ENCODE measurements at regions not wholly inside any gene's neighbourhood (a gene's known extent, or its start where the extent isn't known, plus 50 kb on each side); places are given as distances from the start of the nearest gene placed in this dataset.

GRCh38 chr1:222107267-222107666 lies 365.4 kb upstream of the DUSP10 start:
- Histone ChIP-seq H2AFZ (ENCODE audit: low read length) (no peak overlapping the region), H3K9me3 (ENCODE audit: insufficient read depth, low read depth, low read length) (no peaks in the 10 kb centered on the region), H3K4me3 (ENCODE audit: low read length, poor library complexity, severe bottlenecking) (no peak overlapping the region), H3K79me2 (ENCODE audit: insufficient read depth, low read length) (no peaks in the 10 kb centered on the region), H3K36me3 (ENCODE audit: insufficient read depth, low read length) (no peaks in the 10 kb centered on the region), H3K9ac (ENCODE audit: low read depth, low read length, poor library complexity, severe bottlenecking) (no peak overlapping the region), H3K4me1 (ENCODE audit: insufficient read depth, low read length, poor library complexity, severe bottlenecking) (peaks cover 4% of the 10 kb centered on the region), H3K9me2 (replicated peaks; ENCODE audit: low read depth, low read length) (no peaks in the 10 kb centered on the region), H3K27me3 (ENCODE audit: insufficient read depth, low read length, poor library complexity, severe bottlenecking) (no peaks in the 10 kb centered on the region), H3F3A (ENCODE audit: low read depth) (no peaks in the 10 kb centered on the region), H4K20me1 (ENCODE audit: insufficient read depth, low read length, poor library complexity, severe bottlenecking) (no peaks in the 10 kb centered on the region), H3K4me2 (ENCODE audit: low read depth, low read length, poor library complexity, severe bottlenecking) (no peak overlapping the region)
- no peak for TF ChIP-seq CTCF (conservative IDR thresholded peaks at IDR 0.05; ENCODE audit: low read length)
- TF ChIP-seq EZH2phosphoT487 (IDR thresholded peaks at IDR 0.05; ENCODE audit: borderline replicate concordance) = no peak

- TF ChIP-seq EZH2phosphoT487 (IDR thresholded peaks at IDR 0.05; ENCODE audit: borderline replicate concordance) (no peak), CTCF (conservative IDR thresholded peaks at IDR 0.05; ENCODE audit: low read length) (no peak)
- no peak overlapping the region for H2AFZ ChIP-seq (ENCODE audit: low read length)
- no peaks in the 10 kb centered on the region for H3K9me3 ChIP-seq (ENCODE audit: insufficient read depth, low read depth, low read length)
- H3K4me2 ChIP-seq (ENCODE audit: low read depth, low read length, poor library complexity, severe bottlenecking) = no peak overlapping the region
- H3K79me2 ChIP-seq (ENCODE audit: insufficient read depth, low read length) = no peaks in the 10 kb centered on the region
- H3K9ac ChIP-seq (ENCODE audit: low read depth, low read length, poor library complexity, severe bottlenecking) = no peak overlapping the region
- no peaks in the 10 kb centered on the region for H3K27me3 ChIP-seq (ENCODE audit: insufficient read depth, low read length, poor library complexity, severe bottlenecking)
- no peaks in the 10 kb centered on the region for H3K36me3 ChIP-seq (ENCODE audit: insufficient read depth, low read length)
- no peak overlapping the region for H3K4me3 ChIP-seq (ENCODE audit: low read length, poor library complexity, severe bottlenecking)
- H3K9me2 ChIP-seq (replicated peaks; ENCODE audit: low read depth, low read length) = no peaks in the 10 kb centered on the region
- H4K20me1 ChIP-seq (ENCODE audit: insufficient read depth, low read length, poor library complexity, severe bottlenecking) = no peaks in the 10 kb centered on the region
- peaks cover 11% of the 10 kb centered on the region for H3K4me1 ChIP-seq (ENCODE audit: insufficient read depth, low read length, poor library complexity, severe bottlenecking)
- no peaks in the 10 kb centered on the region for H3F3A ChIP-seq (ENCODE audit: low read depth)
These were observed 364.5 kb upstream of the DUSP10 start for GRCh38 chr1:222106377-222106776.

- no peak for TF ChIP-seq EZH2phosphoT487 (IDR thresholded peaks at IDR 0.05; ENCODE audit: borderline replicate concordance)
- TF ChIP-seq CTCF (conservative IDR thresholded peaks at IDR 0.05; ENCODE audit: low read length) = no peak
- H3F3A ChIP-seq (ENCODE audit: low read depth) = no peaks in the 10 kb centered on the region
- H3K79me2 ChIP-seq (ENCODE audit: insufficient read depth, low read length) = no peaks in the 10 kb centered on the region
- H3K9ac ChIP-seq (ENCODE audit: low read depth, low read length, poor library complexity, severe bottlenecking) = no peak overlapping the region
- H3K9me2 ChIP-seq (replicated peaks; ENCODE audit: low read depth, low read length) = no peaks in the 10 kb centered on the region
- H3K27me3 ChIP-seq (ENCODE audit: insufficient read depth, low read length, poor library complexity, severe bottlenecking) = no peaks in the 10 kb centered on the region
- no peaks in the 10 kb centered on the region for H3K9me3 ChIP-seq (ENCODE audit: insufficient read depth, low read depth, low read length)
- no peak overlapping the region; the same call in 1 of the 2 replicates for H2AFZ ChIP-seq (ENCODE audit: low read length)
- H3K4me1 ChIP-seq (ENCODE audit: insufficient read depth, low read length, poor library complexity, severe bottlenecking) = peaks cover 11% of the 10 kb centered on the region
- H3K4me2 ChIP-seq (ENCODE audit: low read depth, low read length, poor library complexity, severe bottlenecking) = no peak overlapping the region
- no peak overlapping the region for H3K4me3 ChIP-seq (ENCODE audit: low read length, poor library complexity, severe bottlenecking)
- H4K20me1 ChIP-seq (ENCODE audit: insufficient read depth, low read length, poor library complexity, severe bottlenecking) = no peaks in the 10 kb centered on the region
- H3K36me3 ChIP-seq (ENCODE audit: insufficient read depth, low read length) = no peaks in the 10 kb centered on the region
These were observed 364.0 kb upstream of the DUSP10 start for GRCh38 chr1:222105861-222106260.
